GM12878 (cell line): ENCODE measurements at regions not wholly inside any gene's neighbourhood (a gene's known extent, or its start where the extent isn't known, plus 50 kb on each side); places are given as distances from the start of the nearest gene placed in this dataset.

ENCODE experiments used
- ATAC-seq: fragments of 200-7000 bp; cut with Tn5 transposase; 3 replicates; pipeline ENCODE4 v1.9.1; 2020; ENCODE audit warnings: mild to moderate bottlenecking, moderate library complexity
- BruUV-seq: library from RNA; stranded (reverse); fragments of 400-500 nt; replicated peaks from 2 replicates; lab custom pipeline; 2021; lab: Mats Ljungman, UMichigan
- CTCF ChIA-PET: fragments of 300-600 bp; sonication (Branson Sonifier 250); formaldehyde crosslinking; extraction: SDS; loops from one replicate; lab custom pipeline; 2021; ENCODE audit warnings: inconsistent platforms; lab: Yijun Ruan, JAX
- POLR2A ChIA-PET: fragments of 350-600 bp; formaldehyde crosslinking; extraction: SDS; loops from one replicate; lab custom pipeline; 2021; ENCODE audit warnings: inconsistent platforms; lab: Charles Lee
- RAD21 ChIA-PET: fragments of 300-600 bp; sonication (Branson Sonifier 250); formaldehyde crosslinking; loops from one replicate; lab custom pipeline; 2023; ENCODE audit warnings: antibody characterized with exemption; ENCODE audit not compliant: unreplicated experiment; lab: Charles Lee
- SMC1A ChIA-PET: fragments of 300-600 bp; sonication (Branson Sonifier 250); formaldehyde crosslinking; loops from one replicate; lab custom pipeline; 2023; ENCODE audit not compliant: unreplicated experiment, uncharacterized antibody; lab: Charles Lee
- DNase-seq: peaks from one replicate; pipeline ENCODE4 v3.0.0-alpha.2; 2011; ENCODE audit warnings: low read depth, low spot score
- FAIRE-seq: peaks from 3 replicates; lab custom pipeline; 2011; peaks lifted over from hg19 to GRCh38; lab: Jason Lieb, UNC
- H2AFZ ChIP-seq: 2 replicates; pipeline ENCODE4 v1.6.0; 2011; ENCODE audit warnings: low read depth, low read length, control low read depth; ENCODE audit not compliant: control insufficient read depth
- H3K27ac ChIP-seq: 2 replicates; pipeline ENCODE4 v1.5.1; 2011; ENCODE audit warnings: control low read depth; ENCODE audit not compliant: control insufficient read depth, insufficient read depth
- H3K27me3 ChIP-seq, 2 experiments: replicated peaks in 1 of 2; 2 replicates each; pipeline versions ENCODE4 v1.6.0 to v1.6.1; 2011; ENCODE audit warnings: low read length in 1 of 2; ENCODE audit not compliant: control insufficient read depth in 2 of 2, insufficient read depth in 2 of 2
- H3K36me3 ChIP-seq, 2 experiments: 2 replicates each; pipeline ENCODE4 v1.5.1; 2011; ENCODE audit warnings: low read length in 1 of 2; ENCODE audit not compliant: control insufficient read depth in 2 of 2, insufficient read depth in 2 of 2
- H3K4me1 ChIP-seq: 2 replicates; pipeline ENCODE4 v1.6.1; 2011; ENCODE audit warnings: mild to moderate bottlenecking, low read length, moderate library complexity, mixed read lengths; ENCODE audit not compliant: control insufficient read depth, insufficient read depth
- H3K4me2 ChIP-seq: 2 replicates; pipeline ENCODE4 v1.6.0; 2011; ENCODE audit warnings: control low read depth; ENCODE audit not compliant: control insufficient read depth, insufficient read depth
- H3K4me3 ChIP-seq: fragments of 200-600 bp; sonication (generic); 2 replicates; pipeline ENCODE4 v1.5.1; 2016
- H3K79me2 ChIP-seq: 2 replicates; pipeline ENCODE4 v1.6.0; 2011; ENCODE audit warnings: low read length; ENCODE audit not compliant: control insufficient read depth, insufficient read depth
- H3K9ac ChIP-seq: 2 replicates; pipeline ENCODE4 v1.8.0; 2011; ENCODE audit warnings: low read length, control low read depth, mixed read lengths; ENCODE audit not compliant: control insufficient read depth, insufficient read depth
- H3K9me3 ChIP-seq: replicated peaks from 3 replicates; pipeline ENCODE4 v1.5.1; 2011; ENCODE audit warnings: mild to moderate bottlenecking, low read length; ENCODE audit not compliant: control insufficient read depth, insufficient read depth
- H4K20me1 ChIP-seq: 2 replicates; pipeline ENCODE4 v1.6.0; 2011; ENCODE audit not compliant: control insufficient read depth, insufficient read depth
- BMI1 ChIP-seq: fragments of 450-650 bp; IDR thresholded peaks from 2 replicates; pipeline ENCODE4 v1.6.1; 2016; ENCODE audit warnings: mild to moderate bottlenecking, moderate library complexity, borderline replicate concordance
- ETV6 ChIP-seq, 2 experiments: fragments of 450-650 bp in 1 of 2; IDR thresholded peaks in 1 of 2; conservative IDR thresholded peaks in 1 of 2; 2 replicates each; pipeline ENCODE4 v1.6.1; 2014; ENCODE audit warnings: antibody characterized with exemption in 1 of 2, borderline replicate concordance in 1 of 2, low read depth in 1 of 2, mild to moderate bottlenecking in 1 of 2, moderate library complexity in 1 of 2
- FOS ChIP-seq: IDR thresholded peaks from 3 replicates; pipeline ENCODE4 v1.6.1; 2011; ENCODE audit warnings: borderline replicate concordance; ENCODE audit not compliant: insufficient read length; ENCODE audit errors: extremely low read depth
- JUND ChIP-seq: IDR thresholded peaks from 2 replicates; pipeline ENCODE4 v1.6.1; 2012; ENCODE audit warnings: low read depth, mild to moderate bottlenecking, low read length, improper control_type of control experiment, moderate library complexity
- MYB ChIP-seq: fragments of 150-350 bp; IDR thresholded peaks from 2 replicates; pipeline ENCODE4 v1.6.1; 2014; ENCODE audit warnings: mild to moderate bottlenecking, low read depth, low read length, borderline replicate concordance
- PKNOX1 ChIP-seq: fragments of 450-650 bp; IDR thresholded peaks from 2 replicates; pipeline ENCODE4 v1.6.1; 2016; ENCODE audit warnings: mild to moderate bottlenecking
- POLR2A ChIP-seq: IDR thresholded peaks from 2 replicates; pipeline ENCODE4 v1.6.1; 2011; ENCODE audit warnings: low read depth, mild to moderate bottlenecking, low read length
- RCOR1 ChIP-seq: conservative IDR thresholded peaks from 2 replicates; pipeline ENCODE4 v1.6.1; 2012; ENCODE audit warnings: low read depth, low read length, improper control_type of control experiment
- REST ChIP-seq: IDR thresholded peaks from 2 replicates; pipeline ENCODE4 v1.6.1; 2012; ENCODE audit warnings: mild to moderate bottlenecking, low read depth, low read length
- SIX5 ChIP-seq: IDR thresholded peaks from 2 replicates; pipeline ENCODE4 v1.6.1; 2011; ENCODE audit warnings: mild to moderate bottlenecking, low read depth, low read length, moderate library complexity; ENCODE audit not compliant: severe bottlenecking
- TBL1XR1 ChIP-seq: IDR thresholded peaks from 2 replicates; pipeline ENCODE4 v1.6.1; 2012; ENCODE audit warnings: low read depth, low read length, improper control_type of control experiment
- YBX1 ChIP-seq: fragments of 450-650 bp; IDR thresholded peaks from 2 replicates; pipeline ENCODE4 v1.6.1; 2016; ENCODE audit warnings: antibody characterized with exemption
- ZBTB11 ChIP-seq: fragments of 450-650 bp; formaldehyde crosslinking; IDR thresholded peaks from 2 replicates; pipeline ENCODE4 v1.5.0; 2022; ENCODE audit warnings: mild to moderate bottlenecking, missing genetic modification characterization
- ZNF622 ChIP-seq: fragments of 450-650 bp; IDR thresholded peaks from 2 replicates; pipeline ENCODE4 v1.6.1; 2017; ENCODE audit warnings: mild to moderate bottlenecking, inconsistent platforms
- WGBS: methylation state at CpG from one replicate; pipeline ENCODE4 v1.1.6; 2016; ENCODE audit warnings: low lambda C conversion rate; ENCODE audit not compliant: insufficient replicate concordance, insufficient coverage; ENCODE audit errors: missing lambda C conversion rate; 5-methylcytosine and 5-hydroxymethylcytosine counted together
- in situ Hi-C: fragments of 300-500 bp; cut with MboI; formaldehyde crosslinking; loops from 9 replicates; pipeline ENCODE4 v1.14.3; 2018; ENCODE audit warnings: mixed read lengths
- intact Hi-C: fragments of 100-400 bp; cut with micrococcal nuclease; formaldehyde crosslinking; loops from one replicate; pipeline ENCODE4 v1.14.2; 2022; ENCODE audit not compliant: unreplicated experiment

GRCh38 chr4:128596115-128596514 is 213.4 kb upstream of the JADE1 start:
- in situ Hi-C loops: no loop called here
- H3K9me3 ChIP-seq: no peaks in the 10 kb centered on the region; the same call in 2 of the 3 replicates
- SMC1A ChIA-PET: interaction anchor here (1.4 to 1.7 kb wide), 3 partner anchors 10 to 29 kb away, joined by 3 to 4 read pairs (median 4); no protein-coding TSS in a partner anchor
- no peak overlapping the region for H3K27ac ChIP-seq
- TF ChIP-seq JUND (no peak), ETV6 (conservative IDR thresholded peaks at IDR 0.05 in 1 of 2, IDR thresholded peaks at IDR 0.05 in 1 of 2; ENCODE audit: borderline replicate concordance in 1 of 2, low read depth in 1 of 2) (no peak), YBX1 (no peak), REST (no peak), PKNOX1 (no peak), BMI1 (no peak), MYB (no peak), FOS (no peak), RCOR1 (no peak), SIX5 (no peak), POLR2A (no peak), ZNF622 (no peak), TBL1XR1 (no peak), ZBTB11 (CRISPR knock-in tag) (no peak)
- no peaks in the 10 kb centered on the region for H3K79me2 ChIP-seq
- H3K36me3 ChIP-seq: no peaks in the 10 kb centered on the region
- no peaks in the 10 kb centered on the region for H4K20me1 ChIP-seq
- no TSS peak for BruUV-seq
- H3K4me3 ChIP-seq: no peak overlapping the region
- H3K9ac ChIP-seq: no peak overlapping the region
- POLR2A ChIA-PET: no interaction called here
- DNase-seq: no peak
- H2AFZ ChIP-seq: no peak overlapping the region
- H3K4me1 ChIP-seq: no peaks in the 10 kb centered on the region
- RAD21 ChIA-PET: no interaction called here
- intact Hi-C loops: no loop called here
- no peak overlapping the region for H3K4me2 ChIP-seq
- WGBS: 24% methylated on average over 5 of the region's 5 CpGs
- no peak for ATAC-seq
- FAIRE-seq: no peak
- no peaks in the 10 kb centered on the region for H3K27me3 ChIP-seq
- CTCF ChIA-PET: interaction anchor here (1.8 kb wide), 1 partner anchor 21 kb away, joined by 7 read pairs; no protein-coding TSS in a partner anchor
